ENCODE measurements at regions not wholly inside any gene's neighbourhood (a gene's known extent, or its start where the extent isn't known, plus 50 kb on each side); places are given as distances from the start of the nearest gene placed in this dataset.
"Not testable (repeated sequence)": the region's sequence is repeated elsewhere in the genome, so short reads cannot be mapped to it uniquely, and the experiment has no call there.

DNA sequence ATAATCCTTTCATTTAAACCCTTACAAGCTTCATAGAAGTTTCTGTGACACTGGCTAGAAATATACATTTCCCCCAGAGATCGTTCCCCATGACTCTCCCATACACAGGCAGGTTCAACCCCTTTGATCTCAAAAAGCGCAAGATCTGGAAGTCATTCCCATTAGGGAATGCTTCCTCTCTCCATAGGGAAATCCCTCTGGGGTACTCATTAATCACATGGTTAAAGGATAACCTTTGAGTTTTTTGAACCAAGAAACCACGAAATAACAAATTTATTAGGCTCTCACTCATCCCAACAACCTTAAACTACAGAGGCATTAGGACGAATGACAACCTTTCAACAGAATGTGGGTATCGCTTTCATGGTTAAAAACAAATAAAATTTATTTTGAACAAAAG lies 211.9 kb upstream of the PRICKLE2 start:
- H3K9me3 ChIP-seq (ENCODE audit: low read length) = no peaks in the 10 kb centered on the region
- ChIA-PET CTCF (ENCODE audit: low intra/inter-chr PET ratio, low total read pairs) (no interaction called here), POLR2A (no interaction called here)
- 10% methylated on average over 5 of the region's 5 CpGs for WGBS (ENCODE audit: low lambda C conversion rate)
- H3K27ac ChIP-seq (ENCODE audit: extremely low read length, insufficient read depth, low read length) = no peak overlapping the region
- DNase-seq (ENCODE audit: low spot score) = no peak
- H3K4me1 ChIP-seq (ENCODE audit: insufficient read depth, low read length) = no peaks in the 10 kb centered on the region
- H3K36me3 ChIP-seq (replicated peaks in 1 of 2; ENCODE audit: control insufficient read depth in 1 of 2, insufficient read depth in 2 of 2, low read length in 2 of 2) = no peaks in the 10 kb centered on the region
- H3K79me2 ChIP-seq (ENCODE audit: insufficient read depth, low read length) = no peaks in the 10 kb centered on the region
- peaks cover 0 to 11% of the 10 kb centered on the region in 2 experiments; a peak in 1 of 5 replicates for H3K27me3 ChIP-seq (ENCODE audit: control insufficient read depth in 1 of 2, insufficient read depth in 2 of 2, low read length in 2 of 2)
- no peak overlapping the region for H3K4me3 ChIP-seq (replicated peaks in 1 of 3; ENCODE audit: insufficient read depth in 1 of 3, low read depth in 2 of 3, low read length in 3 of 3)
- no peak overlapping the region for H3K4me2 ChIP-seq (ENCODE audit: low read depth, low read length)
- no peaks in the 10 kb centered on the region for H4K20me1 ChIP-seq (ENCODE audit: insufficient read depth, low read length)
- no peak for ATAC-seq
- TF ChIP-seq RCOR2 (CRISPR knock-in tag; IDR thresholded peaks at IDR 0.05) (no peak), ZBTB3 (CRISPR knock-in tag; IDR thresholded peaks at IDR 0.05; ENCODE audit: borderline replicate concordance, low read depth) (no peak), TBL1XR1 (IDR thresholded peaks at IDR 0.05; ENCODE audit: borderline replicate concordance, low read length, partially characterized antibody) (no peak), SIX1 (CRISPR knock-in tag; IDR thresholded peaks at IDR 0.05; ENCODE audit: borderline replicate concordance) (no peak), ZNF598 (CRISPR knock-in tag; IDR thresholded peaks at IDR 0.05; ENCODE audit: borderline replicate concordance) (no peak), ZBTB14 (CRISPR knock-in tag; IDR thresholded peaks at IDR 0.05) (no peak), ZNF883 (CRISPR knock-in tag; IDR thresholded peaks at IDR 0.05; ENCODE audit: not compliant biosample characterization) (no peak), SMAD1 (CRISPR knock-in tag; IDR thresholded peaks at IDR 0.05; ENCODE audit: borderline replicate concordance, low read depth) (no peak), SUZ12 (IDR thresholded peaks at IDR 0.05; ENCODE audit: low read depth, low read length) (no peak), ZNF138 (CRISPR knock-in tag; IDR thresholded peaks at IDR 0.05; ENCODE audit: low read depth) (no peak), PBX2 (CRISPR knock-in tag; IDR thresholded peaks at IDR 0.05) (no peak), SRSF1 (optimal IDR thresholded peaks at IDR 0.05; ENCODE audit: low read depth, low read length) (no peak)
- TF ChIP-seq, protein P1, sequence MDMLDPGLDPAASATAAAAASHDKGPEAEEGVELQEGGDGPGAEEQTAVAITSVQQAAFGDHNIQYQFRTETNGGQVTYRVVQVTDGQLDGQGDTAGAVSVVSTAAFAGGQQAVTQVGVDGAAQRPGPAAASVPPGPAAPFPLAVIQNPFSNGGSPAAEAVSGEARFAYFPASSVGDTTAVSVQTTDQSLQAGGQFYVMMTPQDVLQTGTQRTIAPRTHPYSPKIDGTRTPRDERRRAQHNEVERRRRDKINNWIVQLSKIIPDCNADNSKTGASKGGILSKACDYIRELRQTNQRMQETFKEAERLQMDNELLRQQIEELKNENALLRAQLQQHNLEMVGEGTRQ (IDR thresholded peaks at IDR 0.05; ENCODE audit: low read depth, low read length) = no peak
- TF ChIP-seq, protein P1 (CRISPR knock-in tag; IDR thresholded peaks at IDR 0.05; ENCODE audit: borderline replicate concordance) = no peak
- in situ Hi-C loops (cut with HindIII; ENCODE audit: extremely low pct_ligation_motif_present, low pct_unique_long_range_greater_than_20kb) = no loop called here
- no peak overlapping the region for H2AFZ ChIP-seq (ENCODE audit: low read length)
- no TSS peak for BruUV-seq (replicated peaks)
- no peak overlapping the region for H3K9ac ChIP-seq (ENCODE audit: insufficient read depth, low read depth, low read length)
- FAIRE-seq = no peak
- intact Hi-C loops (cut with micrococcal nuclease; ENCODE audit: unreplicated experiment) = no loop called here

DNA sequence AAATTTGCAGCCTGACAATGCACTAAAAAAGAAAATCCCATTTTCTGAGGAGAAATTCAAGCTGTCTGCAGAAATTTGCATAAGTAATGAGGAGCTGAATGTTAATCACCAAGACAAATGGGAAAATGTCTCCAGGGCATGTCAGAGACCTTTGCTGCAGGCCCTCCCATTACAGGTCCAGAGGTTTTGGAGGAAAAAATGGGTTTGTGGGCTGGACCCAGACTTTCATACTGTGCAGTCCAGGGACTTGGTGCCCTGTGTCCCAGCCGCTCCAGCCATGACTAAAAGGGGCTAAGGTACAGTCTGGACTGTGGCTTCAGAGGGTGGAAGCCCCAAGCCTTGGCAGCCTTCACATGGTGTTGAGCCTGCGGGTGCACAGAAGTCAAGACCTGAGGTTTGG lies 209.8 kb upstream of the PRICKLE2 start:
- intact Hi-C loops (cut with micrococcal nuclease; ENCODE audit: unreplicated experiment); BruUV-seq (replicated peaks); POLR2A ChIA-PET; H3K4me2 ChIP-seq (ENCODE audit: low read depth, low read length); H3K27me3 ChIP-seq (ENCODE audit: control insufficient read depth in 1 of 2, insufficient read depth in 2 of 2, low read length in 2 of 2); H3K27ac ChIP-seq (ENCODE audit: extremely low read length, insufficient read depth, low read length); DNase-seq (ENCODE audit: low spot score); in situ Hi-C loops (cut with HindIII; ENCODE audit: extremely low pct_ligation_motif_present, low pct_unique_long_range_greater_than_20kb); H3K4me3 ChIP-seq (replicated peaks in 1 of 3; ENCODE audit: insufficient read depth in 1 of 3, low read depth in 2 of 3, low read length in 3 of 3); H2AFZ ChIP-seq (ENCODE audit: low read length); FAIRE-seq; CTCF ChIA-PET (ENCODE audit: low intra/inter-chr PET ratio, low total read pairs); H3K79me2 ChIP-seq (ENCODE audit: insufficient read depth, low read length); H3K9ac ChIP-seq (ENCODE audit: insufficient read depth, low read depth, low read length); ATAC-seq; H4K20me1 ChIP-seq (ENCODE audit: insufficient read depth, low read length); H3K36me3 ChIP-seq (replicated peaks in 1 of 2; ENCODE audit: control insufficient read depth in 1 of 2, insufficient read depth in 2 of 2, low read length in 2 of 2); H3K9me3 ChIP-seq (ENCODE audit: low read length); H3K4me1 ChIP-seq (ENCODE audit: insufficient read depth, low read length): not testable (repeated sequence)
- WGBS (ENCODE audit: low lambda C conversion rate) = 100% methylated on average over 1 of the region's 2 CpGs

All from HepG2 (cell line).